ENCODE measurements at regions not wholly inside any gene's neighbourhood (a gene's known extent, or its start where the extent isn't known, plus 50 kb on each side); places are given as distances from the start of the nearest gene placed in this dataset.

DNA sequence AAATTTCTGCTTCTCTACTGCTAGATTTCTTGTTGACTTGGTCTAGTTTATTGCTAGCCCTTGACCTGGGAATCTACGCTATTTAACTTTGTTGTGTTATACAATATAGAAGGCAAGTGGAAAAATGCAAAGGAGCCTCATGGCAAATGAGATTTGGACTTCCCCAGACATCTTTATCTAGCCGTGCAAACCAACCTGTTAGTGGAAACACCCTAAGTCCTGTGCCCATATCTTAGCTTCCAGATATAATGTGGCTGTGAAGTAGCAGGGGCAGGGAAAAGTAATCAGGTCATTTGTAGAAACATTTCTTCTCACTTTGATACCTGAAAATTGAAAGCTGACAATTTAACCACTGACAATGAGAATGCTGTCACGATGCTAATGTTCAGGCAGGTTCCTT, 90.7 kb upstream of the ATP2B1 start:
- BruUV-seq (replicated peaks), result no TSS peak
- no peak for DNase-seq (ENCODE audit: low read depth, low spot score)
- in situ Hi-C loops (cut with MboI), result no loop called here
- FAIRE-seq, result no peak
- H3K36me3 ChIP-seq (ENCODE audit: control insufficient read depth in 2 of 2, insufficient read depth in 2 of 2, low read length in 1 of 2), result no peaks in the 10 kb centered on the region
- H3K27ac ChIP-seq (ENCODE audit: control insufficient read depth, insufficient read depth), result no peak overlapping the region
- ChIA-PET RAD21 (ENCODE audit: unreplicated experiment) (interaction anchor here (1.1 to 1.9 kb wide), 3 partner anchors 56 to 255 kb away, joined by 3 to 5 read pairs (median 3); no protein-coding TSS in a partner anchor), CTCF (interaction anchor here (1.3 kb wide), 1 partner anchor 17 kb away, joined by 3 read pairs; no protein-coding TSS in a partner anchor), POLR2A (interaction anchor here (0.8 to 1.6 kb wide), 2 partner anchors 13 to 128 kb away, joined by 4 read pairs; no protein-coding TSS in a partner anchor), SMC1A (ENCODE audit: uncharacterized antibody, unreplicated experiment) (interaction anchor here (0.9 to 6.5 kb wide), 12 partner anchors 14 to 196 kb away, joined by 3 to 25 read pairs (median 4); no protein-coding TSS in a partner anchor)
- no peaks in the 10 kb centered on the region for H3K4me1 ChIP-seq (ENCODE audit: control insufficient read depth, insufficient read depth, low read length)
- H3K4me3 ChIP-seq, result no peak overlapping the region
- no peaks in the 10 kb centered on the region; the same call in 2 of the 3 replicates for H3K9me3 ChIP-seq (replicated peaks; ENCODE audit: control insufficient read depth, insufficient read depth, low read length)
- peak; percentile 24; the same call in 1 of the 3 replicates for ATAC-seq
- no peak overlapping the region for H3K4me2 ChIP-seq (ENCODE audit: control insufficient read depth, insufficient read depth)
- no peaks in the 10 kb centered on the region for H3K27me3 ChIP-seq (replicated peaks in 1 of 2; ENCODE audit: control insufficient read depth in 2 of 2, insufficient read depth in 2 of 2, low read length in 1 of 2)
- 35% methylated on average over 3 of the region's 3 CpGs for WGBS (ENCODE audit: insufficient coverage, insufficient replicate concordance, low lambda C conversion rate, missing lambda C conversion rate)
- H3K9ac ChIP-seq (ENCODE audit: control insufficient read depth, insufficient read depth, low read length), result no peak overlapping the region
- H2AFZ ChIP-seq (ENCODE audit: control insufficient read depth, low read depth, low read length), result peak overlapping the region; percentile 21; the same call in 1 of the 2 replicates
- no peaks in the 10 kb centered on the region for H4K20me1 ChIP-seq (ENCODE audit: control insufficient read depth, insufficient read depth)
- intact Hi-C loops (cut with micrococcal nuclease; ENCODE audit: unreplicated experiment), result no loop called here
- H3K79me2 ChIP-seq (ENCODE audit: control insufficient read depth, insufficient read depth, low read length), result no peaks in the 10 kb centered on the region
- TF ChIP-seq, protein P1, sequence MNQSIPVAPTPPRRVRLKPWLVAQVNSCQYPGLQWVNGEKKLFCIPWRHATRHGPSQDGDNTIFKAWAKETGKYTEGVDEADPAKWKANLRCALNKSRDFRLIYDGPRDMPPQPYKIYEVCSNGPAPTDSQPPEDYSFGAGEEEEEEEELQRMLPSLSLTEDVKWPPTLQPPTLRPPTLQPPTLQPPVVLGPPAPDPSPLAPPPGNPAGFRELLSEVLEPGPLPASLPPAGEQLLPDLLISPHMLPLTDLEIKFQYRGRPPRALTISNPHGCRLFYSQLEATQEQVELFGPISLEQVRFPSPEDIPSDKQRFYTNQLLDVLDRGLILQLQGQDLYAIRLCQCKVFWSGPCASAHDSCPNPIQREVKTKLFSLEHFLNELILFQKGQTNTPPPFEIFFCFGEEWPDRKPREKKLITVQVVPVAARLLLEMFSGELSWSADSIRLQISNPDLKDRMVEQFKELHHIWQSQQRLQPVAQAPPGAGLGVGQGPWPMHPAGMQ (IDR thresholded peaks at IDR 0.05; ENCODE audit: borderline replicate concordance), result no peak
- TF ChIP-seq CBFB (IDR thresholded peaks at IDR 0.05; ENCODE audit: low read depth), result no peak
- no peak for TF ChIP-seq CREB1 (IDR thresholded peaks at IDR 0.05; ENCODE audit: low read depth)

DNA sequence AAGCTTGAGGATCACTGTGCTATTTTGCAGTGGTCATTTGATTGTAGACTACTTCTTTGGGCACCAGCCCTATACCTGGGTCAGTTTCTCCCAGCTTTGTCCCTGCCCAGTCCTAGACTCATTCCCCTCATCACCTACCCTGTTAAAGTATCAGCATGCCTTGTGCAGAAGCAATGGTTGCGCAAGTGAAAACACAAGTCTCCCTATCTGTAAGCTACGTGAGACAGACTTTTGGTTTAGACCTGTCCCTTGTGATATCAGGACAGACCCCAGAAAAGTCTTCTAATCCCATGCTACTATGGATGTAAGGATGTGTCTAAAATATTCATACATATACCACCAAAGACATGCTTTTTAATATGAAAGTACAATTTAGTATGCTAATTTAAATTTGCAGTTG, 88.8 kb upstream of the ATP2B1 start:
- ChIA-PET SMC1A (ENCODE audit: uncharacterized antibody, unreplicated experiment) (interaction anchor here (0.7 to 6.5 kb wide), 16 partner anchors 8 to 210 kb away, joined by 3 to 25 read pairs (median 4); no protein-coding TSS in a partner anchor), CTCF (interaction anchor here (0.9 to 2.2 kb wide), 10 partner anchors 11 to 306 kb away, joined by 3 to 7 read pairs (median 3); no protein-coding TSS in a partner anchor), RAD21 (ENCODE audit: unreplicated experiment) (interaction anchor here (0.9 to 1.9 kb wide), 6 partner anchors 15 to 254 kb away, joined by 3 to 5 read pairs (median 5); no protein-coding TSS in a partner anchor), POLR2A (interaction anchor here (0.9 to 1.5 kb wide), 2 partner anchors 37 to 42 kb away, joined by 3 to 4 read pairs; no protein-coding TSS in a partner anchor)
- 98% methylated on average over 2 of the region's 2 CpGs for WGBS (ENCODE audit: insufficient coverage, insufficient replicate concordance, low lambda C conversion rate, missing lambda C conversion rate)
- no peak for DNase-seq (ENCODE audit: low read depth, low spot score)
- no peaks in the 10 kb centered on the region for H3K79me2 ChIP-seq (ENCODE audit: control insufficient read depth, insufficient read depth, low read length)
- H3K4me3 ChIP-seq, result no peak overlapping the region
- in situ Hi-C loops (cut with MboI) (no loop called here), intact Hi-C loops (cut with micrococcal nuclease; ENCODE audit: unreplicated experiment) (no loop called here)
- no peaks in the 10 kb centered on the region for H3K4me1 ChIP-seq (ENCODE audit: control insufficient read depth, insufficient read depth, low read length)
- no peak overlapping the region for H2AFZ ChIP-seq (ENCODE audit: control insufficient read depth, low read depth, low read length)
- no peak overlapping the region for H3K27ac ChIP-seq (ENCODE audit: control insufficient read depth, insufficient read depth)
- no peak overlapping the region for H3K9ac ChIP-seq (ENCODE audit: control insufficient read depth, insufficient read depth, low read length)
- no peaks in the 10 kb centered on the region for H4K20me1 ChIP-seq (ENCODE audit: control insufficient read depth, insufficient read depth)
- no peak for ATAC-seq
- TF ChIP-seq ZNF274 (IDR thresholded peaks at IDR 0.05; ENCODE audit: insufficient read depth, insufficient read length) (no peak), CREM (IDR thresholded peaks at IDR 0.05; ENCODE audit: low read depth) (no peak), MEF2B (IDR thresholded peaks at IDR 0.05; ENCODE audit: partially characterized antibody, poor library complexity, severe bottlenecking) (no peak), KDM1A (IDR thresholded peaks at IDR 0.05; ENCODE audit: borderline replicate concordance) (no peak), SMAD5 (IDR thresholded peaks at IDR 0.05; ENCODE audit: low read depth) (no peak), EED (IDR thresholded peaks at IDR 0.05; ENCODE audit: low read depth) (no peak)
- no peaks in the 10 kb centered on the region; the same call in 2 of the 3 replicates for H3K9me3 ChIP-seq (replicated peaks; ENCODE audit: control insufficient read depth, insufficient read depth, low read length)
- no peak for FAIRE-seq
- H3K36me3 ChIP-seq (ENCODE audit: control insufficient read depth in 2 of 2, insufficient read depth in 2 of 2, low read length in 1 of 2), result no peaks in the 10 kb centered on the region
- BruUV-seq (replicated peaks), result no TSS peak
- H3K27me3 ChIP-seq (replicated peaks in 1 of 2; ENCODE audit: control insufficient read depth in 2 of 2, insufficient read depth in 2 of 2, low read length in 1 of 2), result no peaks in the 10 kb centered on the region
- no peak overlapping the region for H3K4me2 ChIP-seq (ENCODE audit: control insufficient read depth, insufficient read depth)

All from GM12878 (cell line).